Hypothalamus (tissue), 51 donors: ENCODE measurements at regions not wholly inside any gene's neighbourhood (a gene's known extent, or its start where the extent isn't known, plus 50 kb on each side); places are given as distances from the start of the nearest gene placed in this dataset.
"Not testable (repeated sequence)": the region's sequence is repeated elsewhere in the genome, so short reads cannot be mapped to it uniquely, and the experiment has no call there.

Experiments used
- DNase-seq, 51 donors: peaks; one replicate each; lab custom pipeline; 2025; lab: John Stamatoyannopoulos, UW

DNA sequence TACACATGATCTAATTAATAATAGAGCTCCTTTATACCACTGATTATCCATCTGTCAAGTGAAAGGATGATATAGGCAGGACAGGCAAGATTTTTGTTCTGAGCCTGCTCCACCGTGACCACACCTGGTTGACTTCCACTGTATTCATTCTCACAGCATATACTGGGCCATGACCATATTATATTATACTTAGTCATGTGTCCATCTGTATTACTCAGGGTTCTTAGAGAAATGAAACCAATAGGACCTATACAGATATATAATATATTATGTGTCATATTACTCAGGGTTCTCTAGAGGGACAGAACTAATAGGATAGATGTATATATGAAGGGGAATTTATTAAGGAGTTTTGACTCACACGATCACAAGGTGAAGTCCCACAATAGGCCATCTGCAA lies 675.1 kb downstream of the GRXCR1 start:
- no peak for DNase-seq

- DNase-seq = no peak
These were observed 694.3 kb downstream of the GRXCR1 start for GRCh38 chr4:43586813-43587212.

DNA sequence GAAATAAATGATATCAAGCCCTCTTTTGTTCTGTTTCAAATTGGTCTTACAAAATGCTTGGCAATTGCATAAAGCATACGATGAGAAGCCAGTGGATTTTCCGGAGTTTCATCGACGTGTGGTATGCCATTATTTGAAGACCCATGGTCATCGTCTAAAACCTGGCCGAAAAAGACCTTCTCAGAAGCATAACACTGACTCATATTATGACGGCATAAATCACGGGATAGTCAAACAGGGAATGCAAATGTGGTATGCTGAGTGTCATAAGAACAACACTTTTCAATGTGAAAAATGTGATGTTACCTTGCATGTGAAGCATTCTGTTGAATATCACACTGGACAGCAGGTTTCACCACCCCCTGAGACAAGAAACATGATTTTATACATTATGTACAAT lies 695.2 kb downstream of the GRXCR1 start:
- no peak for DNase-seq

GRCh38 chr4:43607400-43607799 lies 714.9 kb downstream of the GRXCR1 start:
- DNase-seq = no peak

- DNase-seq = no peak
These were observed 715.4 kb downstream of the GRXCR1 start for GRCh38 chr4:43607827-43608461.

- DNase-seq = no peak
These were observed 726.7 kb downstream of the GRXCR1 start for GRCh38 chr4:43619219-43619618.

- DNase-seq = not testable (repeated sequence)
These were observed 745.4 kb downstream of the GRXCR1 start for GRCh38 chr4:43637893-43638292.

GRCh38 chr4:43651991-43652390 lies 759.5 kb downstream of the GRXCR1 start:
- DNase-seq = no peak

DNA sequence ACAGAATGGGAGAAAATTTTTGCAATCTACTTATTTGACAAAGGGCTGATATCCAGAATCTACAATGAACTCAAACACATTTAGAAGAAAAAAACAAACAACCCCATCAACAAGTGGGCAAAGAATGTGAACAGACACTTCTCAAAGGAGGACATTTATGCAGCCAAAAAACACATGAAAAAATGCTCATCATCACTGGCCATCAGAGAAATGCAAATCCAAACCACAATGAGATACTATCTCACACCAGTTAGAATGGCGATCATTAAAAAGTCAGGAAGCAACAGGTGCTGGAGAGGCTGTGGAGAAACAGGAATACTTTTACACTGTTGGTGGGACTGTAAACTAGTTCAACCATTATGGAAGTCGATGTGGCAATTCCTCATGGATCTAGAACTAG lies 767.0 kb downstream of the GRXCR1 start:
- DNase-seq = not testable (repeated sequence)

DNA sequence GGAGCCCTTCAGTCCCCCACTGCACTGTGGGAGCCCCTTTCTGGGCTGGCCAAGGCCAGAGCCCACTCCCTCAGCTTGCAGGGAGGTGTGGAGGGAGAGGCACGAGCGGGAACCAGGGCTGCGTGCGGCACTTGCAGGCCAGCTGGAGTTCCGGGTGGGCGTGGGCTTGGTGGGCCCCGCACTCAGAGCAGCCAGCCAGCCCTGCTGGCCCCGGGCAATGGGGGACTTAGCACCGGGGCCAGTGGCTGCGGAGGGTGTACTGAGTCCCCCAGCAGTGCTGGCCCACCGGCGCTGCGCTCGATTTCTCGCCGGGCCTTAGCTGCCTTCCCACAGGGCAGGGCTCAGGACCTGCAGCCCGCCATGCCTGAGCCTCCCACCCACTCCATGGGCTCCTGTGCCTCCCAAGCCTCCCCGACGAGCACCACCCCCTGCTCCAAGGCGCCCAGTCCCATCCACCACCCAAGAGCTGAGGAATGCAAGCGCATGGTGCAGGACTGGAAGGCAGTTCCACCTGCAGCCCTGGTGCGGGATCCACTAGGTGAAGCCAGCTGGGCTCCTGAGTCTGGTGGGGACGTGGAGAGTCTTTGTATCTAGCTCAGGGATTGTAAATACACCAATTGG lies 776.2 kb downstream of the KCTD8 start:
- DNase-seq = not testable (repeated sequence)

- peak in 5 of 51 donors; percentile 0 to 42 (median 2) for DNase-seq
These were observed 768.2 kb downstream of the KCTD8 start for GRCh38 chr4:43680421-43680820.

- no peak for DNase-seq
These were observed 766.1 kb downstream of the KCTD8 start for GRCh38 chr4:43682551-43682950.

- no peak for DNase-seq
These were observed 758.5 kb downstream of the KCTD8 start for GRCh38 chr4:43690116-43690515.

DNA sequence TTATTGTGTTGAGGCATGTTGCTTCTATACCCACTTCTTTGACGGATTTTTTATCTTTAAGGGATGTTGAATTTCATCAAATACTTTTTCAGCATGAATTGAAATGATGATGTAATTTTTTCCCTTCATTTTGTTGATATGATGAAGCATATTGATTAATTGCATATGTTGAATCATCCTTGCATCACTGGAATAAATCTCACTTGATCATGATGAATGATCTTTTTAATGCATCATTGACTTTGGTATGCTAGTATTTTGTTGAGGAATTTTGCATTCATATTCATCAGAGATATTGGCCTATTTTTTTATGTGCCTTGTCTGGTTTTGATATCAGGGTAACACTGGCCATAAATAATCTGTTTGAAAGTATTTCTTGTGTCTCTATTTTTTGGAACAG lies 754.7 kb downstream of the KCTD8 start:
- no peak for DNase-seq

DNA sequence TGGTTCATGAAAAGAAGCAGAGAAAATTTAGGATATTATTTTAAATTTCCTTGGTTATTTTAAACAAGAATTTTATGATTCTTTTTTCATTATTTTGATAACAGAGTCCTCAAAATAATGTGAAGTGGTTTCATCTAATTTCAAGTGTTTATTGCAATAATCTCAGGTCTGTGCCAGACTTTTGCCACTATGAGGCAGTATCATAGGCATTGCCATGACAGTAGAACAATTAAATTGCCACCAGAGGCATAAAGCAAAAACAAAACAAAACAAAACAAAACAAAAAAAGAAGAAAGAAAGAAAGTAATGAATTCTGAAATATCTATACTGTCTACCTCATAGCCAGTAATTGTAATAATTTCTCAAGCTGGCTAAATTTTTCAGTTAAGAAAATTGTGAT lies 739.2 kb downstream of the KCTD8 start:
- no peak for DNase-seq

GRCh38 chr4:43716721-43717395 lies 731.8 kb downstream of the KCTD8 start:
- DNase-seq = no peak

DNA sequence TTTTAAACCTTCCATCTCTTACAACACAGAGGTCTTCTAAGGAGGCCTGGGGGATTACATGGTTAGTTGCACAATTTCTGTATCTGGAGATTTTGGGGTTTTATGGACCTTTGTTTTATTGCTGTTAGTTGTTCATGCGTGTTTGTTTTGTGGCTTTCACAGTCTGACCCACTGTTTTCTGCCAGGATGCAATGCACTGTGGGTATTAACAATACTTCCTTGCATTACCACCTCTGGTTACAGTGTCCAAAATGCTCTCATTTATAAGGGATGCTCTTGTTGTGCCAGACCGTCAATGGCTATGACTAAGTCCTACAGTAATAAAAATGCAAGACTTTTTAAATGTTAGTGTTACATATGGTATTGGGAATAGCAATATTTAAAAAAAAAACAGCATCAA lies 730.2 kb downstream of the KCTD8 start:
- no peak for DNase-seq

DNA sequence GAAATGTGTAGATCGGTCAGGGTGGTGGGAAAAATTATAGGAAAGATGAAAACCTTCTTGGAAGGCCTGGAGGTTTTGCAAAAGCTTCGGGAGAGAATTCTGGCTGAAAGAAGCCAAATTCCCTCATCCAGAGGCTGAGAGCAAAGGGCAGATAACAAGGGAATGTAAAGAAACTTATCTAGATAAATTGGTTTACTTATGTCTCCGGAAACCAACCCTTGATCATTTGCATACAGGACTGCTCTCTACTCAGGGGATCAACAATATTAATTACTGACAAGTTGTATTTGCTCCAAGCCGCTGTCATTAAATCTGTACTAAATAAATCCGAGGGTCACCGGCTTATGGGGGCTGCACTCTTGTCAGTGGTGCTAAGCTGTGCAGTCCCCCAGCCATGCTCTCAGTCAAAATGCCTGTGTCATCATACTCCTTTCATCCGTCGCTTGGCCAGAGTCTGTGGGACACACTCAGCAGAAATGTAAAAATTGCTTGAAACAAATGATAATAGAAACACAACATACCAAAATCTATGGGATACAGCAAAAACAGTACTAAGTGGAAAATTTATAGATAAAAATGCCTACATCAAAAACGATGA lies 715.7 kb downstream of the KCTD8 start:
- no peak for DNase-seq

DNA sequence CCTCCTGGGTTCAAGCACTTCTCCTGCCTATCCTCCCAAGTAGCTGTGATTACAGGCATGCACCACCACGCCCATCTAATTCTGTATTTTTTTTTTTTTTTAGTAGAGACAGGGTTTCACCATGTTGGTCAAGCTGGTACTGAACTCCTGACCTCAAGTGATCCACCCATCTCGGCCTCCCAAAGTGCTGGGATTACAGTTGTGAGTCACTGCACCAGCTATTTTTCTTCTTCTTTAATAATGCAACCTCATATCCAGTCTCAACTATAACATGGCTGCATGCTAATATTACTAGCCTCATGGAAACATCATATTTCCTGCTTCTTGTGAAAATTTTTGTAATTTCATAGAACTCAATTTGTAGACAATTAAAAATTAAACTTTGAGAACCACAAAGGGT lies 706.5 kb downstream of the KCTD8 start:
- DNase-seq = no peak

DNA sequence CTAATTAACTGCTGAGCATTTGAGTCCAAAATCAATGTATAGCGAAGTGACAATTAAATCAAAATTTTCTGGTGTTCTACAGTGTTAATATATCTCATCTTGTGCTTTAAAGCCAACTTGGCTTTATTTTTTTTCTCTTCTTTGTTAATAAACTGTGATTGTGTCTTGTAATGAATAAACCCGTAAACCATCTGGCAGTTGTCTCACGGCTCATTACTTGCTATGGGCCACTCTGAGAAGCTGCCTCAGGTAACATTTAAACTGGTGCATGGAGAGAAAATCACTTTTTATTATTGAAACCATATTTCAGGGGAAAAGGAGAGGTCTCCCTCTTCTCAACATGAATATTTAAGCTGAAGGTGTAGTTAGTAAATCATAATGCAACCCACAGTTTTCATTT lies 694.0 kb downstream of the KCTD8 start:
- DNase-seq = no peak

DNA sequence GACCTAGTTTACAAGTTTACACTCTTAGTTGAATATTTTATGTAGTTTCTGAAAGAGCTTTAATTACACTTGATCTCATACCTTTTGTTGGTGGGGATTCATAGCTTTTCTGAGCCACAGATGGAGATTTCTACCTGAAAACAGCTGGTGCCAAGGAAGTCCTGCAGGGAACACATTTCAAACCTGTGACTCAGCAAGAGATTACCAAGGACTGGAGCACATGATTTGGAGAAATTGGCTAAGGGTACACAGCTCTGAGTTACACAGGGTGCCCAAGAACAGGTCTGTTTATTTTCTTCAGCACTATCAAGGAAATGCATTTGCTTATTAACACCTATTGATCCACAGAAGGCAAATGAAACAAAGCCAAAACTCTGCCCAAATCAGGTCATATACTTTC lies 691.5 kb downstream of the KCTD8 start:
- no peak for DNase-seq

GRCh38 chr4:43758836-43759235 lies 689.8 kb downstream of the KCTD8 start:
- no peak for DNase-seq
